OCI-LY7 (cell line): ENCODE measurements at regions not wholly inside any gene's neighbourhood (a gene's known extent, or its start where the extent isn't known, plus 50 kb on each side); places are given as distances from the start of the nearest gene placed in this dataset.

Experiments used
- BruUV-seq: library from RNA; stranded (reverse); fragments of 400-500 nt; replicated peaks from 2 replicates; lab custom pipeline; 2021; lab: Mats Ljungman, UMichigan
- CTCF ChIA-PET: fragments of 300-600 bp; sonication (Branson Sonifier 250); formaldehyde crosslinking; loops from one replicate; lab custom pipeline; 2022; ENCODE audit warnings: antibody characterized with exemption; ENCODE audit not compliant: unreplicated experiment; lab: Charles Lee
- POLR2A ChIA-PET: fragments of 300-600 bp; sonication (Branson Sonifier 250); formaldehyde crosslinking; loops from one replicate; lab custom pipeline; 2022; ENCODE audit warnings: antibody characterized with exemption; lab: Charles Lee
- DNase-seq: peaks from one replicate; pipeline ENCODE4 v3.0.0-alpha.2; 2015; ENCODE audit warnings: low spot score
- H2AFZ ChIP-seq: fragments of 200-600 bp; sonication (generic), shearing (Covaris generic); 2 replicates; pipeline ENCODE4 v1.6.1; 2014; ENCODE audit warnings: mild to moderate bottlenecking, antibody characterized with exemption, low read length, moderate library complexity
- H3K27ac ChIP-seq: fragments of 200-600 bp; sonication (generic); 2 replicates; pipeline ENCODE4 v1.5.1; 2014; ENCODE audit warnings: mixed run types, low read depth, mild to moderate bottlenecking, moderate library complexity, low read length, inconsistent platforms; ENCODE audit not compliant: poor library complexity, severe bottlenecking
- H3K36me3 ChIP-seq: fragments of 200-600 bp; sonication (generic); 2 replicates; pipeline ENCODE4 v1.6.1; 2014; ENCODE audit warnings: mild to moderate bottlenecking, antibody characterized with exemption, low read length, moderate library complexity, mixed read lengths; ENCODE audit not compliant: insufficient read depth
- H3K4me1 ChIP-seq: fragments of 200-600 bp; sonication (generic); 2 replicates; pipeline ENCODE4 v1.5.1; 2014; ENCODE audit warnings: mild to moderate bottlenecking, low read length; ENCODE audit not compliant: insufficient read depth, poor library complexity, severe bottlenecking
- H3K4me2 ChIP-seq: fragments of 200-600 bp; sonication (generic); 2 replicates; pipeline ENCODE4 v1.6.1; 2014; ENCODE audit warnings: mild to moderate bottlenecking, low read length
- H3K4me3 ChIP-seq: fragments of 200-600 bp; sonication (generic); 2 replicates; pipeline ENCODE4 v1.5.1; 2014; ENCODE audit warnings: mild to moderate bottlenecking, low read depth, low read length; ENCODE audit not compliant: poor library complexity, severe bottlenecking
- H3K79me2 ChIP-seq: fragments of 200-600 bp; sonication (generic); 2 replicates; pipeline ENCODE4 v1.6.1; 2016; ENCODE audit warnings: low read depth, mild to moderate bottlenecking, low read length, moderate library complexity, mixed read lengths; ENCODE audit not compliant: insufficient read depth
- H3K9me2 ChIP-seq: fragments of 200-600 bp; sonication (generic); 2 replicates; pipeline ENCODE4 v1.6.1; 2016; ENCODE audit warnings: mild to moderate bottlenecking, low read length, mixed read lengths; ENCODE audit not compliant: insufficient read depth
- H3K9me3 ChIP-seq: fragments of 200-600 bp; sonication (generic); 2 replicates; pipeline ENCODE4 v1.6.1; 2014; ENCODE audit warnings: mild to moderate bottlenecking, mixed run types, low read length, mixed read lengths
- H4K20me1 ChIP-seq: fragments of 200-600 bp; sonication (generic); 2 replicates; pipeline ENCODE4 v1.6.1; 2014; ENCODE audit warnings: mild to moderate bottlenecking, antibody characterized with exemption, low read length, moderate library complexity, mixed read lengths; ENCODE audit not compliant: insufficient read depth
- EZH2phosphoT487 ChIP-seq: fragments of 200-600 bp; sonication (generic); IDR thresholded peaks from 2 replicates; pipeline ENCODE4 v1.6.1; 2018; ENCODE audit warnings: low read depth, borderline replicate concordance, mild to moderate bottlenecking, mixed run types, antibody characterized with exemption, low read length, moderate library complexity, mixed read lengths
- intact Hi-C: fragments of 100-400 bp; cut with micrococcal nuclease; formaldehyde crosslinking; loops from one replicate; pipeline ENCODE4 v1.10.0; 2022; ENCODE audit not compliant: unreplicated experiment
- TF ChIP-seq, protein P1 (sequence below): fragments of 200-600 bp; sonication (generic); conservative IDR thresholded peaks from 2 replicates; pipeline ENCODE4 v1.5.1; 2014; ENCODE audit warnings: mild to moderate bottlenecking, antibody characterized with exemption, low read length, moderate library complexity, mixed read lengths

DNA sequence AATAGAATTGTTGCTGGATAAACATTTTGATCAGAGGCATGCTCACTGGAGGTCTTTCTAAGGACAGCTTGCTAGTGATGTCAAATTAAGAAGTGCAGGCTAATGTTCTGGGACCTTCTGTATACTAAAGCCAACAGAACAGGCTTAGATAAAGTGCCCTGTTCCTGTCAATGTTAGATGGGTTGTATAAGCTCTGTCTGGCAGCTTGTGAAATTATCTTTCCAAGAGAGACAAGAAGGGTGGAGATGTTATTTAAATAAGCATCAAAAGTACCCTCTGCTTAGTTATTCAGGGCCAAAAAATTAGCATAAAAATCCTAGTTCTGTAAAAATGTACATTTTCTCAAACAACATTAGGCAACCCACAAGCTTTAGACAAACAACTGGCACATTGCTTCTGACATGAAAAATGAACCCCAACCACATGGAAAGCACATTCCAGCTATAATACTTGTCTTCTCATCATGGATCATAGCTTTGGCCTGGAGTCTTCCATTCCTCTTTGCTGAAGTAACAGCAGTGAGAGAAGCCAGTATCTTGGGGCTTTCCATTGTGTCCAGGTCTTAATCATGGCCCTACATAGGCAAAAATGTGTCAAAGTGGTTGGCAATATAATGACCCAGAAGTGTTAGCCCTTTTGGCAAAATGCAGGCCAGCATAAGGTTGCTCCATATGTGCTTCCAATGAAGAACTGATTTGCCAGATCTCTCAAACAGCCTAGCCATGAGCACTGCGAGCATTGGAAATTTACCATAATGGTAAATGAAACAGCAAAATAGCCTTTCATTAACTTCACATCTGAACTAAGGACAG, 478.1 kb upstream of the ZNF804A start:
- ChIA-PET POLR2A (no interaction called here), CTCF (no interaction called here)
- intact Hi-C loops: no loop called here
- DNase-seq: no peak
- TF ChIP-seq, protein P1, sequence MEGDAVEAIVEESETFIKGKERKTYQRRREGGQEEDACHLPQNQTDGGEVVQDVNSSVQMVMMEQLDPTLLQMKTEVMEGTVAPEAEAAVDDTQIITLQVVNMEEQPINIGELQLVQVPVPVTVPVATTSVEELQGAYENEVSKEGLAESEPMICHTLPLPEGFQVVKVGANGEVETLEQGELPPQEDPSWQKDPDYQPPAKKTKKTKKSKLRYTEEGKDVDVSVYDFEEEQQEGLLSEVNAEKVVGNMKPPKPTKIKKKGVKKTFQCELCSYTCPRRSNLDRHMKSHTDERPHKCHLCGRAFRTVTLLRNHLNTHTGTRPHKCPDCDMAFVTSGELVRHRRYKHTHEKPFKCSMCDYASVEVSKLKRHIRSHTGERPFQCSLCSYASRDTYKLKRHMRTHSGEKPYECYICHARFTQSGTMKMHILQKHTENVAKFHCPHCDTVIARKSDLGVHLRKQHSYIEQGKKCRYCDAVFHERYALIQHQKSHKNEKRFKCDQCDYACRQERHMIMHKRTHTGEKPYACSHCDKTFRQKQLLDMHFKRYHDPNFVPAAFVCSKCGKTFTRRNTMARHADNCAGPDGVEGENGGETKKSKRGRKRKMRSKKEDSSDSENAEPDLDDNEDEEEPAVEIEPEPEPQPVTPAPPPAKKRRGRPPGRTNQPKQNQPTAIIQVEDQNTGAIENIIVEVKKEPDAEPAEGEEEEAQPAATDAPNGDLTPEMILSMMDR: no peak
- TF ChIP-seq EZH2phosphoT487: no peak
- Histone ChIP-seq H3K9me3 (no peaks in the 10 kb centered on the region), H3K9me2 (no peaks in the 10 kb centered on the region), H3K4me2 (no peak overlapping the region), H3K36me3 (no peaks in the 10 kb centered on the region), H2AFZ (no peak overlapping the region), H3K4me3 (no peak overlapping the region), H4K20me1 (no peaks in the 10 kb centered on the region), H3K79me2 (no peaks in the 10 kb centered on the region), H3K27ac (no peak overlapping the region), H3K4me1 (no peaks in the 10 kb centered on the region)
- BruUV-seq: no TSS peak

DNA sequence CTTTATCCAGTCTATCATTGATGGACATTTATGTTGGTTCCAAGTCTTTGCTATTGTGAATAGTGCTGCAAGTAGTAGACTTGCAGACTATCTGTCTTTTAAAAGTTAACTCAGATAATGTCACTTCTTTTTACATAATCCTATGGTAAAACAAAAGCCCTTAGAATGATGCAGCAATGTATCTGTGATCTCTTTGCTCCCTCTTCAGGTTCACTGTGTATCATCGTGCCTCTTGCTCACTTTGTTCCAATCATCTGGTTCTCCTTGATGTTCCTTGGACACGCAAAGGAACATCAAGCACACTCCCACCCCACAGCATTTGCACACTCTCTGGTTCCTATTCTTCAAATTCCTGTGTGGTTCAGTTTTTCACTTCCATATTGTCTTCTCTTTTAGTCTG, 472.5 kb upstream of the ZNF804A start:
- CTCF ChIA-PET: no interaction called here
- Histone ChIP-seq H3K4me3 (no peak overlapping the region), H3K36me3 (no peaks in the 10 kb centered on the region), H3K27ac (no peak overlapping the region), H3K9me2 (no peaks in the 10 kb centered on the region), H3K79me2 (no peaks in the 10 kb centered on the region), H3K9me3 (no peaks in the 10 kb centered on the region), H4K20me1 (no peaks in the 10 kb centered on the region), H3K4me2 (no peak overlapping the region), H3K4me1 (no peaks in the 10 kb centered on the region), H2AFZ (no peak overlapping the region)
- BruUV-seq: no TSS peak
- intact Hi-C loops: no loop called here
- POLR2A ChIA-PET: no interaction called here
- TF ChIP-seq, protein P1: no peak
- TF ChIP-seq EZH2phosphoT487: no peak
- no peak for DNase-seq

DNA sequence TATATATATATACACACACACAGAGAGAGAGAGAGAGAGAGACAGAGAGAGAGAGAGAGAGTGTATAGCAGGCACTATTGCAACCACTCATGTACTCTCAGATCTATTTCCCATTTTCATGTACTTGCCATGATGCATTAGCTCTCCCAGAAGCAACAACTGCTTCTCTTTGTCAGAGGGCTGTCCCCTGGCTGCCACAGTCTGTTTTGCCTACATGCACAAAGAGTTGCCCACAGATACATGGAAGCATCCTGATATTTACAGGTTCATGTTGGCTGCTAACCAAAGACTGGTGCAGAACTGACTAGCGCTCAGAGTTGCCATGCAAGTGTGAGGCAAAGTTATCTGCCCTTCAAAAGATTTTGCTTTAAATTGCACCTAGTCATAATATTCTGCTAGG, 469.3 kb upstream of the ZNF804A start:
- no peaks in the 10 kb centered on the region for H3K79me2 ChIP-seq
- H3K9me2 ChIP-seq: no peaks in the 10 kb centered on the region
- intact Hi-C loops: no loop called here
- CTCF ChIA-PET: no interaction called here
- POLR2A ChIA-PET: interaction anchor here (0.5 kb wide), 1 partner anchor 1065 kb away, joined by 3 read pairs; no protein-coding TSS in a partner anchor
- no TSS peak for BruUV-seq
- H3K4me2 ChIP-seq: no peak overlapping the region
- no peak for TF ChIP-seq EZH2phosphoT487
- TF ChIP-seq, protein P1: no peak
- no peaks in the 10 kb centered on the region for H4K20me1 ChIP-seq
- H3K27ac ChIP-seq: no peak overlapping the region
- H2AFZ ChIP-seq: no peak overlapping the region
- H3K9me3 ChIP-seq: no peaks in the 10 kb centered on the region
- no peak for DNase-seq
- H3K4me3 ChIP-seq: no peak overlapping the region
- H3K4me1 ChIP-seq: no peaks in the 10 kb centered on the region
- no peaks in the 10 kb centered on the region for H3K36me3 ChIP-seq
